HG02763 (cell line): ENCODE measurements at regions not wholly inside any gene's neighbourhood (a gene's known extent, or its start where the extent isn't known, plus 50 kb on each side); places are given as distances from the start of the nearest gene placed in this dataset.

ENCODE experiments used
- ATAC-seq: cut with Tn5 transposase; IDR thresholded peaks from one replicate; pipeline ENCODE4 v1.9.1; 2021; ENCODE audit warnings: mild to moderate bottlenecking, moderate library complexity; ENCODE audit not compliant: unreplicated experiment

DNA sequence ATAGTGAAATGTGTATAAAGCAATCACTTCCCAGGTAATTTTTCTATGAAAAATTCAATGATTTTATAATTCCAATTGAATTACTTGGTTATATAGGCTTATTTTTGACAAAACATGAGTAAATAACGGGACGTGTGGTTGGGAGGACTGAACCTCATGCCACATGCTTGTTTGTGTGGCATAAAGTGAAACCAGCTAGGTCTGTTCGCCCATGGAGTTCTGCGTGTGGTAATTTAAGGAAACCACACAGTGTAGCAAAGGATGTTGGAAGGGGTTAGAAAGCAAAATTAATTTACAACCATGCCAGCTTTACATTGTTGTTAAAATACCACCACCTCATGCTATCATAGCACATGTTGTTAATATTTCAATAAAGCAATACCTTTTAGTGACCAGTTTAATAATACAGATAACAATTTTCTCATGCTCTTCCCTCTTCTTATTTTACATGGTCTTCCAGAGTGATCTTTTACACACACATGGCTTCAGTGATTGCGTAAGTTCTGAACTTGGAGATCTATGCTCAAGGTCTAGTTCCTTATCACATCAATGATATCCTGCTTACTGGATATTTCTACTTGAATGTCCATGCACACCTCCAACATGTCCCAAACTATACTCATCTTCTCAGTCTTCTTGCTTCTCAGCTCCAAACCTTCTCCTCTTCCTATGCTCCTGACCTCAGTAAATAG, 156.4 kb upstream of the ITGA4 start:
- no peak for ATAC-seq

- peak; percentile 20 for ATAC-seq
Measured at GRCh38 chr2:181304011-181304844, 153.0 kb upstream of the ITGA4 start.

GRCh38 chr2:181305301-181306123, 151.7 kb upstream of the ITGA4 start:
- ATAC-seq = peak; percentile 90

- peak; percentile 17 for ATAC-seq
Measured at GRCh38 chr2:181306785-181307184, 150.4 kb upstream of the ITGA4 start.

- no peak for ATAC-seq
Measured at GRCh38 chr2:181307203-181307991, 149.8 kb upstream of the ITGA4 start.

GRCh38 chr2:181308766-181309515, 148.2 kb upstream of the ITGA4 start:
- no peak for ATAC-seq

DNA sequence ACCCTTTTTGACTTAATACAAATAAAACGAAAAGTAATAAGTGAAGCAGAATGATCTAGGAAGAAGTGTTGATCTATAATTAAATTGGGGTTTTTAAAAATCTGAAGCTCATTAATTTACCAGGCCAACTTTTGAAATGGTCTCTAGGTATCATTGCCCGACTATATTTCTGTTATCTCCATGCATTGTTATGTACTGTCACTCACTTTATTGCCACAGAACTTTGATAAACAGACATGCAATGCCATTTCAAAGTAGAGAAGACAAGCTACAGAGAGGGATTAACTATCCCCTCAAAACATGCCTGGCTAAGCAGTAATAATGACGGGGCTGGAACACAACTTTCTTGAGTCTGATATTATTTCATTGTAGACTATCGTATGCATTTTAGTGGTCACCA, 147.6 kb upstream of the ITGA4 start:
- no peak for ATAC-seq

- no peak for ATAC-seq
Measured at GRCh38 chr2:181310967-181311366, 146.2 kb upstream of the ITGA4 start.

GRCh38 chr2:181311837-181312236, 145.3 kb upstream of the ITGA4 start:
- peak; percentile 28 for ATAC-seq

DNA sequence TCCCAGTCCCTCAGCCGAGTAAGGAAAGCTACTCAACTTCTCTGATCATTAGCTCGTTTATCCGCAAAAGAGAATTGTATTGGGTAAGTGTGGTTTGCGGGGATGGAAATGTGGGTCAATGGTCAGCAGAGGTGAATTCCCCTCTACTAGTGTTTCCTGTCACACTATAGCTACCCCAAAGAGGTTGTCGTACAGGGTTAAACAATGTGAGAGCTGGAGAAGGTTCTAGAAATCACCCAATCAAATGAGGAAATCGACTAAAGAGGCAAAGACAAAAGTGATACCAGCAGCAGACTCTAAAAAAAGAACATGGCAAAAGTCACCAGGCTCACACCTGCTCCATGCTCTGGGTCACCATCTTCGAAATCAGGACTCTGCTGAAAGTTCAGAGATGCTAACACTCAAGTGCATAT, 144.7 kb upstream of the ITGA4 start:
- ATAC-seq = peak; percentile 86

- ATAC-seq = no peak
Measured at GRCh38 chr2:181313845-181314244, 143.3 kb upstream of the ITGA4 start.

- ATAC-seq = no peak
Measured at GRCh38 chr2:181314551-181314950, 142.6 kb upstream of the ITGA4 start.

GRCh38 chr2:181317511-181317910, 139.7 kb upstream of the ITGA4 start:
- no peak for ATAC-seq

DNA sequence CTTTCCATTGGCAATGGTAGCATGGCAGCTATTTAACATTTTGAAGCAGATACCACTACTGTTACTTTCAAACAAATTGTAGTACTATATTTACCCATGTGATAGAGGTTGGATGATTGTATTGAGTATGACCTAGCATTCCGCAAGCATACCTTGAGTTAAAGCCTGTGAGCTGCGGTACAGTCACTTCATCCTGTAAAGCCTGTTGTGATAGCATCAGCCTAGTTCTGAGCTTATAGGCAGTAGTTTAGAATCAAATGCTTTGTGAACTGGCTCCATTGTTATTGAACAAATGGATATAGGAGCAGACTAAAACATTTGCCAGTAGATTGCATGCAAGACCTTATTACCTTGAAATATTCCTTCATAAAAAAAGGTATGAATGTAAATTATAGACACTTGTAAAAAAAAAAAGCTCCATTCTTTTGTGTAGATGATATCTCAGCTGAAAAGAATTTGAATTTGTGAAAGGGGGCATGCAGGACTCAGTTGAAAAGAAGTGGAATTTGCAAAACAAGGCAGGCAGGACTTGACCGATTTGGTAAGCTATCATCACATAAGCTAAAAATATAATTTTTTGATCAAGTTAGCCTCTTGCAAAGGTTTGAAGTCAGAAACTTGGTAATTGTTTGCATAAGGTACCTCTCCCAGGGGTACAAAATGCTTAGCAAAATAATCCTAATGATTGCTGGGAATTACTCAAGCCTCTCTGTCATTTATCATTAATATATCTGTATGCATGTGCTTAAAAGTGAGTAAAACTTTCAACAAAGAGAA, 138.5 kb upstream of the ITGA4 start:
- no peak for ATAC-seq

- ATAC-seq = no peak
Measured at GRCh38 chr2:181319286-181319685, 137.9 kb upstream of the ITGA4 start.

DNA sequence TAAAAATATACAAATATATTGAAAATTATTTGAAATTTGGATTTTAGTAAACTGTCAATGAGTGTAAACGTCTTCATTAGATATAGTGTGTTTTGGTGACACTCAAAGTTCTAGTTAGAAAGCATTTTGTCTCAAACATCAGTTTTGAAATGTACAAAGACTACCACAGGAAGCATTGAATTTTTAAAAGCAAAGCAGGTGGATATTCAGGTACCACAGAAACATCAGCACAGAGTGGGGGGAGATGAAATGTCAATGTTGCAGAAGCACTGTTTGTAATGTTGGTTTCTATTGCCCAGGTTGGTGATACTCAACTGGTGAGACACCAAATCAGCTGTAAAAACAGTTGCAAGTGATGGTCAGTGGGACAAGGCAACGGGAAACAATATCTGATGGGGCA, 136.5 kb upstream of the ITGA4 start:
- no peak for ATAC-seq

- no peak for ATAC-seq
Measured at GRCh38 chr2:181324912-181325311, 132.3 kb upstream of the ITGA4 start.

- ATAC-seq = no peak
Measured at GRCh38 chr2:181326661-181327060, 130.5 kb upstream of the ITGA4 start.

- ATAC-seq = no peak
Measured at GRCh38 chr2:181330286-181330685, 126.9 kb upstream of the ITGA4 start.
